ENCODE measurements at regions not wholly inside any gene's neighbourhood (a gene's known extent, or its start where the extent isn't known, plus 50 kb on each side); places are given as distances from the start of the nearest gene placed in this dataset.

GRCh38 chr2:60002183-60002867 lies 551.1 kb downstream of the BCL11A start:
- no peak for TF ChIP-seq CTCF (IDR thresholded peaks at IDR 0.05)
- TF ChIP-seq POLR2A (IDR thresholded peaks at IDR 0.05): no peak
- no peak overlapping the region for H3K4me3 ChIP-seq
- intact Hi-C loops (cut with DNase I; ENCODE audit: low total_unique reads): no loop called here
- no peaks in the 10 kb centered on the region for H3K36me3 ChIP-seq
- H3K4me1 ChIP-seq: no peaks in the 10 kb centered on the region
- no peak for DNase-seq
- H3K27me3 ChIP-seq: no peaks in the 10 kb centered on the region
- H3K9me3 ChIP-seq: no peaks in the 10 kb centered on the region
- no peak overlapping the region for H3K27ac ChIP-seq

GRCh38 chr2:60000686-60001085 lies 552.8 kb downstream of the BCL11A start:
- no peaks in the 10 kb centered on the region for H3K9me3 ChIP-seq
- H3K36me3 ChIP-seq: no peaks in the 10 kb centered on the region
- no peak overlapping the region for H3K4me3 ChIP-seq
- TF ChIP-seq POLR2A (IDR thresholded peaks at IDR 0.05): no peak
- no peak for TF ChIP-seq CTCF (IDR thresholded peaks at IDR 0.05)
- DNase-seq: no peak
- no peaks in the 10 kb centered on the region for H3K27me3 ChIP-seq
- H3K4me1 ChIP-seq: no peaks in the 10 kb centered on the region
- H3K27ac ChIP-seq: no peak overlapping the region
- intact Hi-C loops (cut with DNase I; ENCODE audit: low total_unique reads): no loop called here

- Histone ChIP-seq H3K9me3 (no peaks in the 10 kb centered on the region), H3K4me3 (no peak overlapping the region), H3K36me3 (no peaks in the 10 kb centered on the region), H3K27me3 (no peaks in the 10 kb centered on the region), H3K27ac (no peak overlapping the region), H3K4me1 (no peaks in the 10 kb centered on the region)
- TF ChIP-seq CTCF (IDR thresholded peaks at IDR 0.05) (no peak), POLR2A (IDR thresholded peaks at IDR 0.05) (no peak)
- intact Hi-C loops (cut with DNase I; ENCODE audit: low total_unique reads): no loop called here
- no peak for DNase-seq
These were observed 555.1 kb downstream of the BCL11A start for GRCh38 chr2:59998324-59998723.

DNA sequence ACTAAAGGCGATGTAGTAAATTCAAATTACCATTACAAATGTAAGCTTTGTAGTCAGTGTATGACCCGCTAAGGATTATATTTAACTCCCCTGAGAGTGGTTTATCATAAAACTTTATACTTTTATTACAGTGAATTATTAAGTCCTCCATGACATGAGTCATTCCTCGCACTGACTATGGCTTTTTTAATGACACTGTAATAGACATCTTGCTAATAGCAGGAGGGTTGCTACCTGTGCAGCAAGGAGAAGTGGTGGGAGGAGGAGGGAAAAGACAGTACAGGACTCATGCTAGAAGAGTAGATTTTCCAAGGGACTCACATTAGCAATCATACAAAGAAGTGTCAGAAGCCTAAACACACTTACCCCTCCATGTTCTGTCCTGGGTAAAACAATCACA lies 556.1 kb downstream of the BCL11A start:
- DNase-seq: no peak
- Histone ChIP-seq H3K4me3 (no peak overlapping the region), H3K27me3 (no peaks in the 10 kb centered on the region), H3K36me3 (no peaks in the 10 kb centered on the region), H3K27ac (no peak overlapping the region), H3K9me3 (no peaks in the 10 kb centered on the region), H3K4me1 (no peaks in the 10 kb centered on the region)
- TF ChIP-seq CTCF (IDR thresholded peaks at IDR 0.05) (no peak), POLR2A (IDR thresholded peaks at IDR 0.05) (no peak)
- intact Hi-C loops (cut with DNase I; ENCODE audit: low total_unique reads): no loop called here

DNA sequence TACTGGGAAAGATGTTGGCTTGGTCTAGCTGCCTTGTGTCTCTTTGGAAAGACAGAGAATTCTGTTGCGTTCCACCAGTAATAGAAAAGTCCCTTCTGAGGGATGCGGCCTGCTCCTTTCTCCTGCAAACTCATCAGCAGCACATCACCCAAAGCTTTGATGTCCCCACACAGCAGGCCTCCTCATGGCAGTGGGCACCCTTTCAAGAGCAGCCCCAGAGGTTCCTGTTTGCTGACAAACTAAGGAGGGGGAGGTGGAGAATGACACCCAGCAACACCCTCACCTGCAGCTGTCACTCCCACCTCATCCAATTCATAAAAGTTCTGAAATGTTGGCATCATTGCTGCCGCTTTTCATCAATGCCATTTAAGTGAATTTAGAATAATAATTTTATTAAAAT lies 556.6 kb downstream of the BCL11A start:
- Histone ChIP-seq H3K27me3 (no peaks in the 10 kb centered on the region), H3K36me3 (no peaks in the 10 kb centered on the region), H3K4me3 (no peak overlapping the region), H3K4me1 (no peaks in the 10 kb centered on the region), H3K27ac (no peak overlapping the region), H3K9me3 (no peaks in the 10 kb centered on the region)
- intact Hi-C loops (cut with DNase I; ENCODE audit: low total_unique reads): no loop called here
- no peak for DNase-seq
- TF ChIP-seq CTCF (IDR thresholded peaks at IDR 0.05): no peak
- TF ChIP-seq POLR2A (IDR thresholded peaks at IDR 0.05): no peak
